CD4-positive, alpha-beta T cell treated with Interleukin-6 at 100 ng/mL for 8 hours (primary cell): ENCODE measurements at regions not wholly inside any gene's neighbourhood (a gene's known extent, or its start where the extent isn't known, plus 50 kb on each side); places are given as distances from the start of the nearest gene placed in this dataset.

ENCODE experiments used
- DNase-seq: peaks from one replicate; pipeline ENCODE4 v3.0.0-alpha.2; 2020; ENCODE audit warnings: mixed read lengths, low spot score

DNA sequence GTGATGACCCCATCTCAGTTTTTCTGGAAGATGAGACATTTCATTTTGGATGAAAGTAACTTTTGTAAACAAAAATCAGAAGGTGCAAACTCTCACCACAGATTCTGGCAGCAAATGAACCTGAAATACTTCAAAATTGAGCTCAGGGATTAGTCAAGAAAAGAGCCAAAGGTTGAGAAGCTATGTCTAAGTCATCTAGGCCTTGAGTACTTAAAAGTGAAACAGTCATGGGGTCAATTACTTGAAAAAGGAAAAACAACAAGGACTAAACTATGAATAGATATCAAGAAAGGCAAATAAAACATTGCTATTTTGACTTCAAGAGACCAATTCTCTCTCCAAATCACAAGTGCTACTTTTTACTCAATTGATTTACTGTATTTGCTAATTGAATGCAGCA lies 285.1 kb downstream of the RBM43 start:
- DNase-seq: no peak

DNA sequence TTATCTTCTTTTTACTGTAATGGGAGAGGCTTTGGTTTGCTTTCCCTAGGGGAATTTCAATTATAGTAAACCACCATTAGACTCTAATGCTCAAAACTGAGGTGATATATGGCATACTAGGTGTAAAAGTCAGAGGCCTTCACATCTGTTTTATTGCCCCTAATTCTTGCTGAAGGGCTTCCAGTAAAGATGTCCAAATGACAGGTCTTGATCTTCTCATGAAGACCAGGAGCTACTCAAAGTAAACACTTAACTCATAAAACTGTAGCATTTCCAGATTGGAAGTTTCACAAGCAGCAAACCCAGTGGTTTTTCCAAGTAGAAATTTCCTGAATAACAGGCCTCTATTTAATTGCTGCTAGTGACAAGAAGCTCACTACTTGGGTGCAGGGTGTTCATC lies 286.8 kb downstream of the RBM43 start:
- no peak for DNase-seq

DNA sequence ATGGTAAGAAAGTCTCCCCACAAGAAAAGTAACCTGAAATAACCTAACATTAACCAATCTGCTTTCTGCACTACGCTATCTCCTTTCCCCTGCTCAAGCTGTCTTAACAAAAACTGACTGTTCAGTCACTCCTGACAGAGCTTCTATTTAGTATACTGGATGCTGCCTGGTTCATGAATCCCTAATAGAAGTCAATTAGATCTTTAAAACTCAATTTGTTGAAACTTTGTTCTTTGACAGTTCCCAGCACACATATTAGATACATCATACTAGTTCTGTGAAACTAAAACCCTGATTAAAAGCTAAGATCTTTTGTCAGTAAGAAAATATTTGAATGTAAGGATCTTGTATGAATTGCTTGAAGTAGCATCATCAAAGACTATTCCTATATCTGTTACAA lies 287.4 kb downstream of the RBM43 start:
- DNase-seq: no peak

DNA sequence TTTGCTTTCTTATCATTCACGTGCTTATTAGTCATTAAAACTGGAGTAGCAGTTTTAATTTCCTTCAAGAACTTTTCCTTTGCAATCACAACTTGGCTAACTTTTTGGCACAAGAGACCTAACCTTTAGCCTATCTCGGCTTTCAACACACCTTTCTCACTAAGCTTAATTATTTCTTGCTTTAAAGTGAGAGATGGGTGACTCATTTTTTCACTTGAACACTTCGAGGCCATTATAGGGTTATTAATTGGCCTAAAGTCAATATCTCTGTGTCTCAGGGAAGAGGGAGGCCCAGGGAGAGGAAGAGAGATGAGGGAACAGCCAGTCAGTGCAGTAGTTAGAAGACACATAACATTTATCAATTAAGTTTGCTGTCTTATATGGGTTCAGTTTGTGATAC lies 289.8 kb downstream of the RBM43 start:
- no peak for DNase-seq

DNA sequence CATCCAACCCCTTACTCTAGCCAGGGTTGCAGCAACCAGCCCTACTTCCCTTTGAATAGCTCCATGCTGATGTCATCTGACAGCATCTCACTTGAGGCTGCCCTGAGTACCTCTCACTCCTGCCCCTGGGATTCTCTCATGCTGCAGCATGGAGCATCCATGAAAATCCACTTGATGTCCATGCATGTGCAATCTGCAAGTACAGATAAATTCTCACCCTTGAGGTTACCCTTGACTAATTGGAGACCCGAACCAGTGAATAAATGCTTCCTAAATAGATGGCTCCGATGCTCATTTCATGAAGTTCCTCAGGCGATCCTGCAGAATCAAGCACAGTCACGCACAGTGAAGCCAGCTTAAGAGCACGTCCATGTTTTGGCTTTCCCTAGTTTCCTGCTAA lies 298.3 kb downstream of the RBM43 start:
- DNase-seq: no peak

DNA sequence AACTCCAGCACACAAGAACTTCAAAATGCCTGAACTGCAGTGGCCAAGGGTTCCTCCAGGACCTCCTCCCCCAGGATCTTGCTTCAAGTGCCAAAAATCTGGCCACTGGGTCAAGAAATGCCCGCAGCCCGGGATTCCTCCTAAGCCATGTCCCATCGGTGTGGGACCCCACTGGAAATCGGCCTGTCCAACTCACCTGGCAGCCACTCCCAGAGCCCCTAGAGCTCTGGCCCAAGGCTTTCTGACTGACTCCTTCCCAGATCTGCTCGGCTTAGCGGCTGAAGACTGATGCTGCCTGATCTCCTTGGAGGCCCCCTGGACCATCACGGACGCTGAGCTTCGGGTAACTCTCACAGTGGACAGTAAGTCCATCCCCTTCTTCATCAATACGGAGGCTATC lies 306.4 kb downstream of the RBM43 start:
- DNase-seq: no peak

DNA sequence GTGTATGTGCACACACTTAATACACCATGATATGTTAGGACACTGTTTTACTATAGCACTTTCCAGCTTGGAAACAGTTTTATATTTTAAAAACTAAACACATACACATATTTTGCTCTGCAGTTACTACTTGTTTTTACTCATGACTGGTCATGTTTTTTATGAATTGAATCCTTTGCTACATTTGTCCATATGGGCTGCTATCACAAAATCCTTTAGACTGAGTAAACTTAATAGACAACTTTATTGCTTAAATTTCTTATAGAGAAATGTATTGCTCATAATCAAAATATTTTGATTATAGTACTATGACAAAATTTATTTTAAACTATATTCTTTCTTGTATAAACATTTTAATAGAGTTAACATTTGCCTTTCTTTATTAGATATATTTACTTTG lies 314.8 kb downstream of the RBM43 start:
- DNase-seq: no peak

DNA sequence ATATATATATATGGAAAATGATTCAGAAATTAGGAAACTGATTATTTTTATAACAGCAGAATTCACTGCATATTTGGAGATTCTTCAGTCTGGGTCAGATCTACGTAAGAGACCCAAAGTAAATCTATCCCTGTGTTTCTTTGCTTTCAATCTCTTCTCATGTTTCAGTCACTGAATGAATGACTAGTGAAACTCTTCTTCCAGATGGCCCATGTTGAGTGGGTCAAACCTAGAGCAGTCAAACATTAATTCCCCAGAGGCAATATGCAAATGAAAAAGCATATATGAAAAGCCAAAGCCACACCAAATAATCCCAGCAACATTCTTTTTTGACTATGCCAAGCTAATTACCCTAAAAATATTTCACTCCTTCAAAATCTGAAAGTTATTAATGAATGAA lies 317.3 kb downstream of the RBM43 start:
- DNase-seq: no peak

DNA sequence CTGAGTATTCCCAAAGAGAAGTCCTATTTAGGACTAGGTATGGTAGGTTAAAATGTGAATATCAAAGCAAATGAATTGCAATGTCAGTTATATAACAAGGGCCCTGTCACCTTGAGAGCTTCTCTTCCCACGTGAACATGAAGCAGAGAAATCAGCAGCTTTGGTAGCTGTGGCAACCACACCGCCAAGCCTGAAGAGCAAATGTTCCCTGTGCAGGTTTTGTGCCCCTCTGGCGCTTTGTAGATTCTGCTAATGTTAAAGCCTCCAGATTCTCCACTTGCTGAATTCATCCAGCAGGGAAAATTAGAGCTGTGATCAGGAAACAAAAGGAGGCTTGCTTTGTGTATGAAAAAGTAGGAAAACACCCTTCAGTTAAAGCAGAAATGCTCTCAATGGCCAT lies 322.6 kb downstream of the RBM43 start:
- no peak for DNase-seq

DNA sequence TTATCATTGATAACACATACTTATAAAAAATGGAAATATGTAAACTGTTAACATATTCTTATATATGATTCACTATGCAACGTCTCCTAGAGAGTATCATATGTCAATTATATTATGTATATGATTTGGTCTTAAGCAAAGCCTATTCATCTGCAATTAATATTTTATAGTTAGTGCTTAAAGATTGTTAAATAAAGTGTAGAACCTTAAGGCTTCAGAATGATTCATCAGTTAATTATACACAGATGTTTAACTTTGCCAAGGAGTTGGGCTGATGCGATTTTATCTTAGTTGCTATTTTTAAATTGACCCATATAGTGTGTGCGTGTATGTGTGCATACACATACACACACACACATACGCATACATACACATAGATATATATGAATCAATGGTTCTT lies 323.1 kb downstream of the RBM43 start:
- no peak for DNase-seq

DNA sequence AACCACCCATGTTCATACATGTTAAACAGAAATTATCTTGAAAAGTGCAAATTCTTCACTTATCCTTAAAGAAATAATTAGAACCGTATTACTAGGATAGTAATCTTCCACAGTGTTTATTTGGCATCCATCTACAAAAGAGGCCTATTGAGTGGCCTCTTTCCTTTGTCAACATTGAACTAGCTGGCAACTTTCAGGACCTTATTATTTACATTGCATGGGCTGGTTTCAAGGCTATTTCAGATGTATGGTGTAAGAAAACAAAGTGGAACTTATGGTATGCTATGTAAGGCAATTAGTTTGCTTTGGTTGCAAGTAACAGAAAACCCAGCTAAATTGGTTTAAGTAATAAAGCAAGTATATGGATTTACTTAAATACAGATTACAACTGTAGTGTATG lies 324.6 kb downstream of the RBM43 start:
- no peak for DNase-seq

DNA sequence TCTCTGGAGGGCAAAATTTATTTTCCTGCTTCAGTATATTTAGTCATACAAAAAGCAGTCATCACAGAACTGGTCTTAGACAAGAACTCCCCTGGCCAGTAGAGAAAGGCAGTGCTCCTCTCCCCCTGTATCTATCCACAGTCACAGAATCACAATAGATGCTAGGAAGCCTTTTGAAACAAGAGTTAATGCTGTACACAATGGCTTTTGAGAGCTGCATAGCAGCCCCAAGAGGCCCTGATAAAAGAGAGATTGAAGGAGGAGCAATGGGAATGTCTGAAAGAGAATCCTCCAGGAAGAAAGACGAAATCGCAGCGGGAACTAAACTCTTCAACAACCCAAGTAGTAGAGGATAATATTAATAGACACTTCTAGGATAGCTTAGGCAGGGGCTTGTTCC lies 330.2 kb downstream of the RBM43 start:
- no peak for DNase-seq

DNA sequence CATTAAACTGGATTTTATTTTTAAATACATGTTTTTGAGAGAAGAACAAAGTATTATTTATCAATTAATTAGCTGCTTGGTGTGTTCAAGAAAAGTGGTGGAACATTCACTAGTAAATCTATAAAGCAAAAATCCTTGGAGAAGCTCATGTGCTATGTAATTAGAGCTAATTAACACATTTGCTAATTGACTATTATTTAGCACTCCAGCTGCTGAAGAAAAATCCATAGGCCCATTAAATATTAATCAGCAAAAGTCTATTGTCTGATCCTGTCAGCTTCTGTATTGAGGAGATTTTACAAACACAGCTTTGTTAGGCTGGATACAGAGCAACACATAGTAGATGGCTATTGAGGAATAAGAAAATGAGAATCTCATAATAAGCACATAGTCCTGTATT lies 336.1 kb downstream of the RBM43 start:
- no peak for DNase-seq

DNA sequence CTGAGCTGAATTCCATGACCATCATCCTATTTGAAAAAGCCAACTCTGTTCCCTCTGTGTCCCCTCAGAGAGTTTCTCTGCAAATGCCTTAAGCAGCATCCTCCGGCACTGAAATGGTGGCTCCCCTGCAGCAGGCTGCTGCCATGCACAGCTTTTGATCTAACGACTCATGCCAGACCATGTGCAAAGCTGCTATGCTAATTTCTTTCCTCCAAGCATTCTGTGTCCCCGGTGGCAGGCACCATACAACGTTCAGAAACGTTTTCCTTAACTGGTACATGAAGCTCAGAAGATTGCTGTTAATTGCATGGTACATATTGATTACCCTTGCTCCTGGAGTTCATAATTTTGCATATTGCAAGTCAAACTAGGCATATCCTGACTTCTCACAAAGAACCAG lies 336.8 kb downstream of the RBM43 start:
- DNase-seq: no peak

DNA sequence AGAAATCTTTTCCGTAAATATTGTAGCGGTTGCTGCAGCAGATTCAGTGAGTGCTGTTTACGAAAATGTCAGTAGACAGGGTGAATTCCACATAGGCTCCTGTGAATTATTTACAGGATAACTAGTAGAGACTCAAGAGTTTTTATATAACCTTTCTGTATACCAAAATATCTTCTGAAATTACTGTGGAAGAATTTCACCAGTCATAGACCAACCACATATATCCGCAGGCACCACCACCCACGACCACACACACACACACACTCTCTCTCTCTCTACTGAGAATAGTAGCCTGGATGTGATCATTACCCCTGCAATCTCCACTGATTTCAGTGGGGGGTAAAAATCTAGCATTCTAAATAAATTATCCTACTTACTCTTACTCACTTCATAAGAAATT lies 341.8 kb downstream of the RBM43 start:
- no peak for DNase-seq

DNA sequence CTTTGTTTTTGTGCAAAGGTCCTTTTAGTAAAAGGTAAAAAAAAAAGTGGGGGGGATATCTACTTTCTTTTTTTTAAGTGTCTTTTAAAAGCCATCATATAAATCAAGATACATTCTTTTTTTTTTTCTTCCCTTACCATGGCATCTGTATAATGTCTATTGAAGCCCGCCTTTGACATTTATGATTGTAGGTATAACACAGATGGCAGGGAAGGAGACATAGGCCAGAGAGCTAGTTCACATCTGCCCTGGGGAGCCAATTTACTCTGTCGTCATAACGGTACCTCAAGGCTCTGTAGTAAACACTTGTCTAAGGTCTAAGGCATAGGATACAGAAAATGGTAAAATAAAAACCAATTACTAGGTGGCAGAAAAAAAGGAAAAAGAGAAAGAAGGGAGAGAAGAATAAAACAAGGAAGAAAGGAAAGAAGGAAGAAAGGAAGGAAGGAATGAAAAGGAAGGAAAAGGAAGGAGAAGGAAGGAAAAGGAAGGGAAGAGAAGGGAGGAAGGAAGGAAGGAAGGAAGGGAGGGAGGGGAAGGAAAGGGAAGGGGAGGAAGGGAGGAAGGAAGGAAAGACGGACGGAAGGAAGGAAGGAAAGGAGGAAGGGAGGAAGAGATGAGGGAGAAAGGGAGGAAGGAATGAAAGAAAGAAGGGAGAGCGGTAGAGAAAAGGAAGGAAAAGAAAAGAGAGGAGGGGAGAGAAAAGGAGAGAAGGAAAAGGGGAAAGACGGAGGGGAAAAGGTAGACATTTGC lies 343.5 kb downstream of the RBM43 start:
- DNase-seq: no peak

DNA sequence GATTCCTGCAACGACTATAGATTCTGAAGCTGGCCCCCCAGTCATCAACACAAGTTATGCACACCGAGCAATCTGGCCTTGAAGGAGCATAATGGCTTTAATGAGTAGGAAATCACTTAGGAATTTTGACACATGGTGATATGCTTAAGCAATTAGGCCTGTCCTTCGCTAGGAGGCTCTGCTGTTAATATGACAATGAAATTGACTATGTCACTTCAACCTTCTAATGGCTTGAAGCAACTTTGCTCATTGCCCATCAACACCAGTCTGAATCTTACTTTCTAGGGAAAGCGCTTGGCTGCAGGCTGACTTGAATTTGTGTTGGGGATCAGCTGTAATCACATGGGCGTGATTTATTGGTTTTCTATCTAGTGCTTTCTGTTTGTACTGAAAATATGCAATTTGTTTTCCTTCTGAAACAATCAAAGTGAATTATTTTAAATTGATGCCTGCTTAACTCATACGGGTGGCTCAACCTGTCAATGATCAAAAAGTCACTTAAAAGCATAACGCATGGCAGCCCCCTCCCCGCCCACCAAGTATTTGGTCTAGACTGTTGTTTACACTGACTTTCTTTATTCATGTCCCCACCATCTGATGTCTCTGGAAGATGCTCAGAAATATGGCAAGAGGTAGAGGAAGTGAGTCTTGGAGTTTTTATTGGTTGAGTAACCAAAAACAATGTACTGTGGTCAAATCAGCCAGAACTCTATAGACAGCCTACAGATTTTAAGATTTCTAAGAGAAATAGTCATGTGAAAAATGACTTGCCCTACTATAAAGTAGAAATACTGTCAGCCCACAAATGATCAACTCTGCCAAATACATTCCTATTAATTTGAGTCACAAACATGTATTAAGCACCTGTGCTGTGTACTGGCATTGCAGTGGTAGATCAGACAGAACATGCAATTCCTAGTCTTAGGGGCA lies 344.9 kb downstream of the RBM43 start:
- DNase-seq: no peak

DNA sequence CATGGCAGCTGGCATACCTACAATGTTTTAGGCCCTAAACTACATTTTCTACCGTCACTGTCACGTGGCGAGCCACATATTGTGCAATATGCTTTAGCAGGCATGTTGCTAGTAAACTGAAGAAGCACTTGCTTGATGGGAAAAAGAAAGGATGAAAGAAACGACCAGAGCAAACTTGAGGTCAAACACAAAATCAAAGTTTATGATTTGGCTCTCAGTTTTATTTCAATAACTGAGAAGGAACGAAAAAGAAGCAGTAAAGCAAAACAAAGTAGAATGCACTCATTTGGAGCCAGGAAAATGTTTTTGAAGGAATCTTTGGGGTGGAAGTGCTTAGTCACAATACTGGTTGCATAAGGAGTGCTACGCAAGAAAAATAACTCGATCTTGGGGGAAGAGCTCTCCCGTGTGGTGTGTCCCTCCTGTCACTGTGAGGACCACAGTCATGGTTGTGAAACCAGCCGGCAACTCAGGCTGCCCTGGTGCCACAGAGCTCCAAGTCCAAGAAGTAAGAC lies 349.8 kb downstream of the RBM43 start:
- no peak for DNase-seq

DNA sequence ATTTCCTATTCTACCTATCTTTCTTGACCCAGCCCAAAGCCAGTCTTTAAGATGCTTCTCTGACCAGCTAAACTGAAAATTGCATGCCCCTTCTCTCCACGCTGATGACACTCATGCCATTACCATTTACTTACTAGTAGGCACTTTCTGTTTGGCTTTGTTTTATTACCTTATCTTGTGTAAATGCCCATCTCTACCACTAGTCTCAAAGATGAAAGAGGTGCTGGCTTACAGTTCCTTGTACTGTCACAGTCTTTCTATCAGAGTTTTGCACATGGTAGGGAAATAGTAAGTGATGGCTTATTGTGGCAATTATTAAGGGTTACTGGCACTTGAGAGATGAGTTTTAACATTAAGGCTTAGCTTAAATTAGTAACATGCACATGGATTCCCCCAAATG lies 352.1 kb downstream of the RBM43 start:
- no peak for DNase-seq

DNA sequence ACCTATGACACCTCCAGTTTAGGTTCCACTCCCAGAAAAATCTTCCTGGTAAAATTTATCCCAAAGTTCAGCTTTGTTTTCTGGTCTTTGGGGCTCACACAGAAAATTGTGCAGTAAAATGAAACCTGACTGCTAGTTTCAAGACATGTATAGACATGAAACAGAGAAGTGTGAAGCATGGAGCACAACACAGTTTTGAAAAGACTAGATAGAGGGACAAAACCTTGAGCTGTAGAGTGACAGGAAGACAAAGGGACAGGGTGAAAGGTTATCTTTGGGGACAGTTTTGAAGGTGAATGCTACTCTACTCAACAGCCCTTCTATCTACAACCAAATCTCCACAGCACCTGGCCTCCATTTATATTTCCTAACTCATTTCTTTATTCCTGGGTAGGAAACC lies 352.6 kb downstream of the RBM43 start:
- DNase-seq: no peak

DNA sequence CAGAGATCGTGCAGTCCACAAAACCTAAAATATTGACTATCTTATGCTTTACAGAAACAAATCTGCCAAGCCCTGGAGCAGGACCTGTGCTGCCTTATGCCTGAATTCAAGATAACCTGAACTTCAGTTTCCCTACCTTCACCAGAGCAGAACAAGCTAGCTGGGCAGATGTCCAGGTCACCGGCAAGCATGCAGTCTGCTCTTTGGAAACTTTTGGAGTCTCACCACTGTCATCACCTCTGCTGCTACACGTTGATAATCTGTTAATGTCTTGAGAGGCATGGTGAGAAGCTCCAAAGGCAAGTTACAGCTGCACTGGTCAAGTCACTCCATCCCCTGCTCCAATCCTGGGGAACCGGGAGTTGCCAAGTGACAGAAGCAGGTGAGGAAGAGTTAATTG lies 354.2 kb downstream of the RBM43 start:
- no peak for DNase-seq

DNA sequence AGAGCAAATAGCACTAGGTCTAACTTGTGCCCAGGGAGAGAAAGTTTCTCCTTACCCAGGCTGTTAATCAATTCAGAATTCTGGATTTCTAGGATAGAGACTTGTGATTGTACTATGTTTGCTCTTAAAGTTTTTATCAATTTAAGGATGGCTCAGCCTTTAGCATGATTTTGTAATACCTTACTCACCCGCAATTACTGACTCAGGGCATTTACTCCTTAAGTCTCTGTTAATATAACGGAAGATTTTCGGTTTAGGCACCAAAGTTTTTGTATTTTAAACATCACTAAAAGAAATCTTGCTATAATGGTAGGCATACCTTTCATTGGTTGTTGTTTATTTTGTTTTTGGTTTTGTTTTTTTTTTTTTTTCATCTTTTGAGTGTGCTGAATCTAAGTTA lies 358.2 kb downstream of the RBM43 start:
- DNase-seq: no peak

DNA sequence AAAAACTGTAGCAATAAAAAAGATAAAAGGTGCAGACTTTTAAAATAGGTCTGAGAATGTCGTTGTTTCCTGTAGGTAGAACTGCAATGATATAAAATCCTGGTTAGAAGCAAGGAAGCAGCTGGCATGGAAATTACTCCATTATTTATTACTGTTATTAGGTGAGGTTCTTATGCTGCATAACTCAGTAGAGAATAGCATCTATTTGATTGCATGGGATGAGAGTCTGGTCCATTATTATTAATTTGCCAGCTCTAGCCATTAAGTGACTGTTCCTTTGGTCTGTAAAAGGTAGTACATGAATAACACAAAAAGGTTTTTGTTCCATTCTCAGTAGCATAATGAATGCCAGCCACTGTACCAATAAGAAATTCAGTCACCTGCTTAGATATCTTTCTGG lies 358.6 kb downstream of the RBM43 start:
- DNase-seq: no peak
